GM13976 (cell line): ENCODE measurements at regions not wholly inside any gene's neighbourhood (a gene's known extent, or its start where the extent isn't known, plus 50 kb on each side); places are given as distances from the start of the nearest gene placed in this dataset.

Experiments
- DNase-seq: peaks from one replicate; pipeline ENCODE4 v3.0.0; 2012; ENCODE audit warnings: low spot score
- in situ Hi-C: fragments of 300-500 bp; cut with MboI; formaldehyde crosslinking; loops from one replicate; pipeline ENCODE4 v1.12.0; 2022; ENCODE audit warnings: low sequenced_read_pairs, mixed read lengths, inconsistent platforms; ENCODE audit not compliant: unreplicated experiment
- TF ChIP-seq, protein P1 (sequence below): IDR thresholded peaks from 2 replicates; pipeline ENCODE4 v1.5.1; 2012; ENCODE audit warnings: borderline replicate concordance, mild to moderate bottlenecking; ENCODE audit not compliant: insufficient read depth; ENCODE audit errors: extremely low read depth, missing control alignments, control extremely low read depth

DNA sequence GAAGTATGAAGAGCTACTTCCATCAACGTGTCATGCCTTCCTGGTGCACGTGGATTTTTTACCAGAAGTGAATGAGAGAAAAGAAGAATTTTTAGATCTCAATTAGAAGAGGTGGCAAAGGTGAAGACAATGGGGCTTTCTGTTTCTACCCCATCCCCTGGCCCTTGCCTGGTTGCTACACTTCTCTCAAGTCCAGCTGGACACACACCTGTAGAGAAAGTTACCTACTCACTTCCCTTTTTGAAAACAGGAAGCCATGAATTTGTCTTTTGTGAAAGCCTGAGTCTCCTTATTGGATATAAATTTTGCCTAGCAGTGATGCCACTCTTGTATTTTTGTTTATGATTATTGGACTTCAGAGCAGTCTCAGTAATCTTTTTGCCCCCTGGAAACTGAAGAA, 142.9 kb upstream of the AKR1E2 start:
- no peak for DNase-seq
- in situ Hi-C loops: no loop called here
- TF ChIP-seq, protein P1, sequence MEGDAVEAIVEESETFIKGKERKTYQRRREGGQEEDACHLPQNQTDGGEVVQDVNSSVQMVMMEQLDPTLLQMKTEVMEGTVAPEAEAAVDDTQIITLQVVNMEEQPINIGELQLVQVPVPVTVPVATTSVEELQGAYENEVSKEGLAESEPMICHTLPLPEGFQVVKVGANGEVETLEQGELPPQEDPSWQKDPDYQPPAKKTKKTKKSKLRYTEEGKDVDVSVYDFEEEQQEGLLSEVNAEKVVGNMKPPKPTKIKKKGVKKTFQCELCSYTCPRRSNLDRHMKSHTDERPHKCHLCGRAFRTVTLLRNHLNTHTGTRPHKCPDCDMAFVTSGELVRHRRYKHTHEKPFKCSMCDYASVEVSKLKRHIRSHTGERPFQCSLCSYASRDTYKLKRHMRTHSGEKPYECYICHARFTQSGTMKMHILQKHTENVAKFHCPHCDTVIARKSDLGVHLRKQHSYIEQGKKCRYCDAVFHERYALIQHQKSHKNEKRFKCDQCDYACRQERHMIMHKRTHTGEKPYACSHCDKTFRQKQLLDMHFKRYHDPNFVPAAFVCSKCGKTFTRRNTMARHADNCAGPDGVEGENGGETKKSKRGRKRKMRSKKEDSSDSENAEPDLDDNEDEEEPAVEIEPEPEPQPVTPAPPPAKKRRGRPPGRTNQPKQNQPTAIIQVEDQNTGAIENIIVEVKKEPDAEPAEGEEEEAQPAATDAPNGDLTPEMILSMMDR: no peak

DNA sequence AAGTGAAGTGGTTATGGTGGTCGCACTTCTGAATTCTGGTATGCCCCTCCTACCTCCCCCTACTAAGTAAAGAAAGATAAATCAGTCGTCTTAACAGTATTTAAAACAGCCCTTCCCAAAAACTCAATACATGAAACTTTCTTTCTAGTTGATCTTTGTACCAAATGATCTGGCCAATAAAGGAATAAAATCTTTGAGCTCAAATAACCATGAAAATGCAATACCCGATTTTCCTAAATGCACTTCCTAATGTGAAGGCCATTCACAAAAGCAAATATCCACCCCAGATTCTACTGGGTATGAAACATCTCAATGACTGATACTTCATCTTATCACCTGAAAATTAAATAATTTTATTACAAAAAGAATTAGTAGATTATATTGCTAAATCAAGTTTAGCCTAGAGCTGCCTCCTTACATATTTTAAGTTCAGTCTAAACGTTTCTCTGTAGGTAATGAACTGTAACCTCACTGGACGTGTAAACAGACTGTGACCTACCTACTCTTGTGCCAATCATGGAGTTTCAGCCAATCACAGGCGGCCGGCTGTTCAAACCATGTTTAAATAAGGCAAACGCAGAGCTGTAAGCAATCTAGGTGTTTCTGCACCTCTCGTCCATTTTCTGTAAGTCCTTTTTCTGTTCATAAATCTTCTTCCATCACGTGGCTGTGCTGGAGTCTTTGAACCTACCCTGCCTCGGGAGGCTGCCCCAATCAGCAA, 146.9 kb upstream of the AKR1E2 start:
- TF ChIP-seq, protein P1: no peak
- in situ Hi-C loops: no loop called here
- no peak for DNase-seq

DNA sequence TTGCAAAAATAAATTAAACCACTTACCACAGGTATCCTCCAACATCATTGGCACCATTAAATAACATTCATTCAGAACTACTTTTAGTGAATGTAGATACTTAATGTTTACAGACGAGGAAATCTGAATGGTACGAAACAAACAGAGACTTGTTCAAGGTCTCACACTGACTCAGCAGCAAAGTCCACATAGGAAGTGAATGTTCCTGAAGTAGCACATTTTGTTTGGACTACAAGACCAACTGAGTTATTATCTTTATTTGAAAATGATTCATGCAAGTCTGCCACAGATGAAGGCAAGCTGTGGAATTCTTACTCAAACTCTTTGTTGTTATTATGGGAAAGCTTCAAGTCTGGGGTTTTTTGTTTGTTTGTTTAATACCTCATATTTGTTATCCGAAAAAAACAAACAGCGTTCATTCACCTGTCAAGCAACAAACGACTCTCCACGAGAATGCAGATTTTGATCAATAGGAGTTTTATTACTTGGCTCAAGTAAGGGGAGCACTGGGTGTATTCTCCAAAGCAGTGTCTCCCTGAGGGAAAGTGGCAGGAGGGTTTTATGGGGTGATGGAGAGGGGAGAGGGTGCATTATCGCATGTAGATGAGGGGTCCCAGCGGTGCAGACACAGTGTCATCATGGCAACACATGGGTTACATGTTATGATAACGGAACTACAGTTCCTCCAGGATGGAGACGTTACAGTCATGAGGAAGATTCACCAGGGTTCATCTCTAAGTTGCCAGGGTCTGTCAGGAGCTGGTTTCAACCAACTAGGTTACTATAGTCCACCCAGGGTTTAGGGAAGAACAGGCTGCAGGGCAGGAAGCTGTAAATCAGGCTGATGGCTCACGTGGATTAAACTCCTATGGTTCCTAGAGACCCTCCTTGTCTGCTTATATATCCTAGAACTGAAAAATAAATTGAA, 147.7 kb upstream of the AKR1E2 start:
- in situ Hi-C loops: no loop called here
- TF ChIP-seq, protein P1: no peak
- DNase-seq: no peak

DNA sequence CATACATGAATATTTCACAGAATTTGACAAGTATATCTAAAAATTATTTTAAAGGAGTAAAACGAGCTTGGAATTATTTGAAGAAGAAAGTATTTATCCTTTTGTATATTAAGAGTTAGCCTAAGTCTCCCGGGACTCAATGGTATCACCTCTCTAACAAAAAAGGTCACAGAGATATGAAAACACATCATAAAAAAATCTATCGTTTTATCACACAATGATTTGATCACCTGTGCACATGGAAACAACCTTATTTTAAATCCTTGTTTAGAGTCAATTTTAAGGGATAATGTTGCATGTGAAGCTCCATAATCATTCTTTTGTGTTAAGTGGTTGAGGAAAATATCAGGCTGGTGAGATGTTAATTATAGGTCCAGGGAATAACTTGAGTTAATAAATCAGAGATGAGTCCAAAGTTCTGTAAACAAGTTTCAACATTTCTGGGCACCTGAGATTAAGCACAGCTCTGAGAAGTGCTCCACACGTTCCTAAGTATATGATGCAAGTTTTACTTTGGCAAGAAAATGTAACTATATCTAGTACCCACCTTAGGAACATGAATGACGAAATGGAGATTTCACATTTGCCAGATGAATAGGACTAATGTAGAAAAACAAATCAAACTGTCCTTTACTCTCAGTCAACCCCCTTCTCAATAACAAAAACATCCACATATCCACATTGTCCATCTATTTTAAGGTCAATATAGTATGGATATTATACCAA, 148.5 kb upstream of the AKR1E2 start:
- in situ Hi-C loops: no loop called here
- TF ChIP-seq, protein P1: no peak
- DNase-seq: no peak

DNA sequence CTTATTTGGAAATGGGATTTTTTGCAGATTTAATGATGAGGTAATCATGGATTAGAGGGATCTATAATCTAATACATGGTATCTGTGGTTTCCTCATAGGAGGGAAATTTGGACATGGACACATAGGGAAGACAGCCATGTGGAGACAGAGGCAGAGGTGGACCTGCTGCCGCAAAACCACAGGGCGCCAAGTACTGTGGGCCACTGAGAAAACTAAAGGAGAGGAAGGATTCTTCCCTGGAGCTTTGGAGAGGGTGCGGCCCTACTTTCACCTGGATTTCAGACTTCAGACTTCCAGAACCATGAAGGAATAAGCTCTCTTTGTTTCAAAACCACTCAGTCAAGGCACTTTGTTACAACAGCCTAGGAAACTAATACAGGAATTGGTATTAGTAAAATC, 149.4 kb upstream of the AKR1E2 start:
- TF ChIP-seq, protein P1: no peak
- no peak for DNase-seq
- in situ Hi-C loops: no loop called here

DNA sequence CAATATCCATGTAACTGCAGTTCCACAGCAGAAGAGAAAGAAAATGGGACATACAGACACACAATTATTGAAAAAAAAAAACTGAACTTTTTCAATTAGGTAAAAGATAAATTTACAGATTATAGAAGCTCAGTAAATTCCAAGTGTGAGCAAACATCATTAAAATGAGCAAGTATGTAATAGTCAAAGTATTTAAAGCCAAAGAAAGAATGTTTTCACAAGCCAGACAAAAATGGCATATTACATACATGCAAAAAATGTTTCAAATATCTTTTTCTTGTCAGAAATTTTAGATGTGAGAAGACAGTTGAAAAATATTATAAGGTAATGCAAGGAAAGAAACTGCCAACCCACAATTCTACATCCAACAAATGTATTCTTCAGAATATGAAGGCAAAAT, 150.2 kb upstream of the AKR1E2 start:
- in situ Hi-C loops: no loop called here
- TF ChIP-seq, protein P1: no peak
- no peak for DNase-seq
